SK-N-SH treated with all-trans-retinoic acid at 6 μM for 48 hours (cell line): ENCODE measurements at regions not wholly inside any gene's neighbourhood (a gene's known extent, or its start where the extent isn't known, plus 50 kb on each side); places are given as distances from the start of the nearest gene placed in this dataset.

Experiments used
- ATAC-seq: fragments of 200-7000 bp; cut with Tn5 transposase; 3 replicates; pipeline ENCODE4 v1.9.1; 2020; ENCODE audit warnings: mild to moderate bottlenecking, moderate library complexity
- ARNTL ChIP-seq: fragments of 450-650 bp; formaldehyde crosslinking; IDR thresholded peaks from 2 replicates; pipeline ENCODE4 v1.5.0; 2020; ENCODE audit warnings: low read depth, mild to moderate bottlenecking, moderate library complexity, borderline replicate concordance
- ESRRG ChIP-seq: fragments of 250-450 bp; sonication (Bioruptor Pico); IDR thresholded peaks from 2 replicates; pipeline ENCODE4 v1.6.1; 2021; ENCODE audit warnings: mild to moderate bottlenecking
- ISL1 ChIP-seq: fragments of 250-450 bp; sonication (Bioruptor Pico); IDR thresholded peaks from 2 replicates; pipeline ENCODE4 v2.1.2; 2022; ENCODE audit warnings: mild to moderate bottlenecking, moderate library complexity
- SNAI2 ChIP-seq: fragments of 250-450 bp; sonication (Bioruptor Pico); IDR thresholded peaks from 2 replicates; pipeline ENCODE4 v1.5.0; 2020; ENCODE audit warnings: mild to moderate bottlenecking, moderate library complexity
- TOX ChIP-seq: fragments of 250-450 bp; sonication (Bioruptor Pico); IDR thresholded peaks from 2 replicates; pipeline ENCODE4 v1.8.0; 2021; ENCODE audit warnings: mild to moderate bottlenecking, moderate library complexity, borderline replicate concordance
- ZC3H10 ChIP-seq: fragments of 250-450 bp; sonication (Bioruptor Pico); IDR thresholded peaks from 2 replicates; pipeline ENCODE4 v1.5.1; 2021; ENCODE audit warnings: mild to moderate bottlenecking, moderate library complexity
- ZNF565 ChIP-seq: fragments of 450-650 bp; formaldehyde crosslinking; conservative IDR thresholded peaks from 2 replicates; pipeline ENCODE4 v1.5.0; 2020; ENCODE audit warnings: low read depth, mild to moderate bottlenecking, moderate library complexity
- ZNF70 ChIP-seq: fragments of 450-650 bp; formaldehyde crosslinking; IDR thresholded peaks from 2 replicates; pipeline ENCODE4 v1.5.0; 2020; ENCODE audit warnings: mild to moderate bottlenecking, moderate library complexity
- ZNF8 ChIP-seq: fragments of 450-650 bp; formaldehyde crosslinking; IDR thresholded peaks from 2 replicates; pipeline ENCODE4 v1.5.0; 2020; ENCODE audit warnings: mild to moderate bottlenecking, moderate library complexity
- TF ChIP-seq, protein P1 (sequence below): fragments of 250-450 bp; sonication (Bioruptor Pico); IDR thresholded peaks from 2 replicates; pipeline ENCODE4 v1.8.0; 2020; ENCODE audit warnings: mild to moderate bottlenecking, moderate library complexity, borderline replicate concordance
- TF ChIP-seq, protein P2 (sequence below): fragments of 250-450 bp; sonication (Bioruptor Pico); IDR thresholded peaks from 2 replicates; pipeline ENCODE4 v1.5.1; 2021; ENCODE audit warnings: mild to moderate bottlenecking, moderate library complexity
- TF ChIP-seq, protein P3 (sequence below): fragments of 250-450 bp; sonication (Bioruptor Pico); IDR thresholded peaks from 2 replicates; pipeline ENCODE4 v1.8.0; 2021; ENCODE audit warnings: low read depth, mild to moderate bottlenecking, moderate library complexity, borderline replicate concordance
- TF ChIP-seq, protein P4 (sequence below): fragments of 250-450 bp; sonication (Bioruptor Pico); IDR thresholded peaks from 2 replicates; pipeline ENCODE4 v1.5.1; 2020; ENCODE audit warnings: low read depth, mild to moderate bottlenecking, moderate library complexity
- TF ChIP-seq, protein P5 (sequence below): fragments of 250-450 bp; sonication (Bioruptor Pico); IDR thresholded peaks from 2 replicates; pipeline ENCODE4 v1.5.0; 2020; ENCODE audit warnings: mild to moderate bottlenecking, moderate library complexity

DNA sequence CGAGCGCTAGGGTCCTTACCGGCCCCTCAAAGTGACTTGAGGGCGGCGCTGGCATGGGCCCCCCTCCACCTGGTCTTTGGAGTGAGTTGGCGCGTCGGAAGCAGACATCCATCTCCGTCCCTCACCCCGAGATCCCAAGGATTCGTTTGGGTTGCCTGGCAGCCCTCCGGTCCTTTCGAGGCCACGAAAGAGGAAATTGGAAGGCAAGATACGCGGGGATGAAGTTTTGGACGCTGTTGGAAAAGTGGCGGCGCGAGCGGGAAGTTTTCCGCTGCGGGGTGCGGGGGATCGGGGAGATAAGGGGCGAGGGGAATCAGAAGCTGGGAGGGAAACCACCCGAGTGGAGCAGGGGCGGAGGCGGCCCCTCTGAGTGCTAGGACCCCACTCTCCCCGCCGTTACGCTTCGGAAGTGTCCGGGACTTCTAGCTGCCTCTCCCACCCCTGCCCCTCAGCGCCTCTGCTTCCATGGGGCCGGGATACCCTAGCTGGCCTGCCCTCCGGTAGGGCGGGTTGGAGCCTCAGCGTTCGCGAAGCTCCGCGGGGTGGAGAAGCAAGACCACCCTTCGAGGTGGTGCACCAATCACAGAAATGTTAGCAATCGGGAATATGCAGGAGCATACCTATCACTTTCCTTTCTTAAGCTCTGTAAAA is 57.8 kb downstream of the FRMPD3 start (continued):
- TF ChIP-seq ARNTL (CRISPR knock-in tag), result no peak

DNA sequence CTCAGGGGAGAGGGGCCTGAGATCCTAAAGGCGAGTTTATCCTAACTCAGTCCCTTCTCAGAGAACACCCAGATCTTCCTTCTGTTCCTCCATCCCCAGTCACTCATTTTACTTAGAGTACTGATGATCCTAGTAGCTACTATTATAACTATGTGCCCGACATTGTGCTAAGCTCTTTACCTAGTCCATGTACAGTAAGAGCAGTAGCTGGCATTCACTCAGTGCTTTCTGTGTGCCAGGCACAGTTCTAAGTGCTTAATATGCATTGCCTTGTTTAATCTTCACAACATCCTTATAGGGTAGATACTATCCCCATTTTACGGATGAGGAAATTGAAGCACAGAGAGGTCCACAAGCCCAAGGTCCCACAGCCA is 58.3 kb downstream of the FRMPD3 start:
- no peak for ATAC-seq
- TF ChIP-seq, protein P1, sequence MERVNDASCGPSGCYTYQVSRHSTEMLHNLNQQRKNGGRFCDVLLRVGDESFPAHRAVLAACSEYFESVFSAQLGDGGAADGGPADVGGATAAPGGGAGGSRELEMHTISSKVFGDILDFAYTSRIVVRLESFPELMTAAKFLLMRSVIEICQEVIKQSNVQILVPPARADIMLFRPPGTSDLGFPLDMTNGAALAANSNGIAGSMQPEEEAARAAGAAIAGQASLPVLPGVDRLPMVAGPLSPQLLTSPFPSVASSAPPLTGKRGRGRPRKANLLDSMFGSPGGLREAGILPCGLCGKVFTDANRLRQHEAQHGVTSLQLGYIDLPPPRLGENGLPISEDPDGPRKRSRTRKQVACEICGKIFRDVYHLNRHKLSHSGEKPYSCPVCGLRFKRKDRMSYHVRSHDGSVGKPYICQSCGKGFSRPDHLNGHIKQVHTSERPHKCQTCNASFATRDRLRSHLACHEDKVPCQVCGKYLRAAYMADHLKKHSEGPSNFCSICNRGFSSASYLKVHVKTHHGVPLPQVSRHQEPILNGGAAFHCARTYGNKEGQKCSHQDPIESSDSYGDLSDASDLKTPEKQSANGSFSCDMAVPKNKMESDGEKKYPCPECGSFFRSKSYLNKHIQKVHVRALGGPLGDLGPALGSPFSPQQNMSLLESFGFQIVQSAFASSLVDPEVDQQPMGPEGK (CRISPR knock-in tag), result no peak
- TF ChIP-seq TOX (CRISPR knock-in tag) (no peak), ESRRG (CRISPR knock-in tag) (no peak), ZNF565 (CRISPR knock-in tag) (no peak), ZC3H10 (CRISPR knock-in tag) (no peak)
- TF ChIP-seq, protein P2, sequence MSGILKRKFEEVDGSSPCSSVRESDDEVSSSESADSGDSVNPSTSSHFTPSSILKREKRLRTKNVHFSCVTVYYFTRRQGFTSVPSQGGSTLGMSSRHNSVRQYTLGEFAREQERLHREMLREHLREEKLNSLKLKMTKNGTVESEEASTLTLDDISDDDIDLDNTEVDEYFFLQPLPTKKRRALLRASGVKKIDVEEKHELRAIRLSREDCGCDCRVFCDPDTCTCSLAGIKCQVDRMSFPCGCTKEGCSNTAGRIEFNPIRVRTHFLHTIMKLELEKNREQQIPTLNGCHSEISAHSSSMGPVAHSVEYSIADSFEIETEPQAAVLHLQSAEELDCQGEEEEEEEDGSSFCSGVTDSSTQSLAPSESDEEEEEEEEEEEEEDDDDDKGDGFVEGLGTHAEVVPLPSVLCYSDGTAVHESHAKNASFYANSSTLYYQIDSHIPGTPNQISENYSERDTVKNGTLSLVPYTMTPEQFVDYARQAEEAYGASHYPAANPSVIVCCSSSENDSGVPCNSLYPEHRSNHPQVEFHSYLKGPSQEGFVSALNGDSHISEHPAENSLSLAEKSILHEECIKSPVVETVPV (CRISPR knock-in tag), result no peak

DNA sequence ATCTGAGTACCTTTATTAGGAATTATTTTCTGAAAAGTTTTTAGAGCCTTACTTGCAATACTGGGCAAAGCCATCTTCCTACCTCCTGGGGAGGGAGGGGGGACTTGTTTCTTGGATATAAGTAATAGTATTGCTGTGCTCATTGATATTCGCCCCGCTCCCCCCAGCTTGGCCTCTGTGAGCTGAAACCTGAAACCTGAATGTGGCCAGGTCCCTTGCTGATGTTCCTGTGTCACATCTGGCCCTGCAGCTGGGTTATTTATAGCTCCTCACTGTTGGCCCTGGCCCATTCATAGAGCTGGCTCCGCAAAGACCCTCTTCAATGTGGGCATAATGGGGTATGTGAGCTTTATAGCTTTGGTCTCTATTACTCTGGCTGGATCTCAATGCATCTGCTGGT is 59.5 kb downstream of the FRMPD3 start:
- ATAC-seq, result no peak
- TF ChIP-seq ARNTL (CRISPR knock-in tag) (no peak), ZC3H10 (CRISPR knock-in tag) (no peak), ISL1 (no peak), ESRRG (CRISPR knock-in tag) (no peak), ZNF8 (CRISPR knock-in tag) (no peak)
- TF ChIP-seq, all 23 proteins: peak for 0

DNA sequence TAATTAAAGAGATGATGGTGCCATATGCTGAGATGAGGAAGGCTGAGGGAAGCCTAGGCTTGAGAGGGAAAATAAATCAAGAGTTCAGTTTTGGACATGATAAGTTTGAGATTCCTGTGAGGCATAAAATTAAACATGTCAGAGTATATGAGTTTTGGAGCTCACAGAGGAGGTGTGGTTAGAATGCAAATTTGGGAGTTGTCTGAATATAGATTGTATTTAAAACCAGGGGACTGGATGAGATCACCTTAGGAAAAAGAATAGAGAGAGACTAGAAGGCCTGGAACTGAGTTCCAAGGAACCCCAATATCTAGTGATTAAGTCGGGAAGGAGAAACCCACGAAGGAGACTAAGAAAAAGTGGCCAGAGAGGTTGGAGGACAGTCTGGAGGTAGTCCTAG is 65.5 kb downstream of the FRMPD3 start:
- ATAC-seq, result no peak
- TF ChIP-seq SNAI2 (CRISPR knock-in tag) (no peak), ZNF70 (no peak), TOX (CRISPR knock-in tag) (no peak)
- TF ChIP-seq, protein P2 (CRISPR knock-in tag), result no peak
- TF ChIP-seq, protein P3, sequence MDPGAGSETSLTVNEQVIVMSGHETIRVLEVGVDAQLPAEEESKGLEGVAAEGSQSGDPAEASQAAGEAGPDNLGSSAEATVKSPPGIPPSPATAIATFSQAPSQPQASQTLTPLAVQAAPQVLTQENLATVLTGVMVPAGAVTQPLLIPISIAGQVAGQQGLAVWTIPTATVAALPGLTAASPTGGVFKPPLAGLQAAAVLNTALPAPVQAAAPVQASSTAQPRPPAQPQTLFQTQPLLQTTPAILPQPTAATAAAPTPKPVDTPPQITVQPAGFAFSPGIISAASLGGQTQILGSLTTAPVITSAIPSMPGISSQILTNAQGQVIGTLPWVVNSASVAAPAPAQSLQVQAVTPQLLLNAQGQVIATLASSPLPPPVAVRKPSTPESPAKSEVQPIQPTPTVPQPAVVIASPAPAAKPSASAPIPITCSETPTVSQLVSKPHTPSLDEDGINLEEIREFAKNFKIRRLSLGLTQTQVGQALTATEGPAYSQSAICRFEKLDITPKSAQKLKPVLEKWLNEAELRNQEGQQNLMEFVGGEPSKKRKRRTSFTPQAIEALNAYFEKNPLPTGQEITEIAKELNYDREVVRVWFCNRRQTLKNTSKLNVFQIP, result no peak
- TF ChIP-seq, all 23 proteins: peak for 0

DNA sequence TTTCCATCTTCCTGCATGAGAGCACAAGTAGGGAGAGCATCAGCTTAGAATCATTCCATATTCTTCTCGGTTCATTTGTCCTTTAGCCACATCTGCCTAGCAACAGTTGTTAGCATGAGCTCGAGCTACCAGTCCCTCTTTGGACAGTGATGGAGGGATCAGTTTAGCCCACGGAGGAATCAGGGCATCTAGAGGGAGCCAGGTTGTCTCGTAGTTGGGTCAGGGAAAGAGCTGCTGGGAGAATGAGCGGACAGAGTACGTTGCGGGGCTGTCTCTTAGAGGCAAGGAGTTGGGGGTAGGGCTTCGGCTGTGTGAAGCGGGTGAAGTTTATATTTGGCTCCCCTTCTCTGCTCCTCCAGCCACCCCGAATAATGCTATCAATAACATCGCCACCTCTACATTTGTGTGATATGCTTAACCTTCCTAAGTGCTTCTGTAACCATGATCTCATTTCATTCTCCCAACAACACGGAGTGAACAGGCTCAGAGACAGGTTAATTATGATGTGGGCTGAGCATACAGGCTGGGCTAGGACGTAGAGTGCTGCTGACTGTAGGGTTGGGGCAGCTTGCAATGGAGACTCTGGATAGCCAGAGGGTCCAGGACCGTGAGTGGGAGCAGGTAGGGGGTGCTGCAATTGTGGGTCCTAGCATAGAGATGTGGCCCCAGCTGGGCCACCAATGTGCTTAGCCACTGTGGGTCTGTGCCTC is 72.6 kb downstream of the FRMPD3 start:
- ATAC-seq, result no peak
- TF ChIP-seq, protein P4, sequence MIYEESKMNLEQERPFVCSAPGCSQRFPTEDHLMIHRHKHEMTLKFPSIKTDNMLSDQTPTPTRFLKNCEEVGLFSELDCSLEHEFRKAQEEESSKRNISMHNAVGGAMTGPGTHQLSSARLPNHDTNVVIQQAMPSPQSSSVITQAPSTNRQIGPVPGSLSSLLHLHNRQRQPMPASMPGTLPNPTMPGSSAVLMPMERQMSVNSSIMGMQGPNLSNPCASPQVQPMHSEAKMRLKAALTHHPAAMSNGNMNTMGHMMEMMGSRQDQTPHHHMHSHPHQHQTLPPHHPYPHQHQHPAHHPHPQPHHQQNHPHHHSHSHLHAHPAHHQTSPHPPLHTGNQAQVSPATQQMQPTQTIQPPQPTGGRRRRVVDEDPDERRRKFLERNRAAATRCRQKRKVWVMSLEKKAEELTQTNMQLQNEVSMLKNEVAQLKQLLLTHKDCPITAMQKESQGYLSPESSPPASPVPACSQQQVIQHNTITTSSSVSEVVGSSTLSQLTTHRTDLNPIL, result no peak
- TF ChIP-seq, protein P5, sequence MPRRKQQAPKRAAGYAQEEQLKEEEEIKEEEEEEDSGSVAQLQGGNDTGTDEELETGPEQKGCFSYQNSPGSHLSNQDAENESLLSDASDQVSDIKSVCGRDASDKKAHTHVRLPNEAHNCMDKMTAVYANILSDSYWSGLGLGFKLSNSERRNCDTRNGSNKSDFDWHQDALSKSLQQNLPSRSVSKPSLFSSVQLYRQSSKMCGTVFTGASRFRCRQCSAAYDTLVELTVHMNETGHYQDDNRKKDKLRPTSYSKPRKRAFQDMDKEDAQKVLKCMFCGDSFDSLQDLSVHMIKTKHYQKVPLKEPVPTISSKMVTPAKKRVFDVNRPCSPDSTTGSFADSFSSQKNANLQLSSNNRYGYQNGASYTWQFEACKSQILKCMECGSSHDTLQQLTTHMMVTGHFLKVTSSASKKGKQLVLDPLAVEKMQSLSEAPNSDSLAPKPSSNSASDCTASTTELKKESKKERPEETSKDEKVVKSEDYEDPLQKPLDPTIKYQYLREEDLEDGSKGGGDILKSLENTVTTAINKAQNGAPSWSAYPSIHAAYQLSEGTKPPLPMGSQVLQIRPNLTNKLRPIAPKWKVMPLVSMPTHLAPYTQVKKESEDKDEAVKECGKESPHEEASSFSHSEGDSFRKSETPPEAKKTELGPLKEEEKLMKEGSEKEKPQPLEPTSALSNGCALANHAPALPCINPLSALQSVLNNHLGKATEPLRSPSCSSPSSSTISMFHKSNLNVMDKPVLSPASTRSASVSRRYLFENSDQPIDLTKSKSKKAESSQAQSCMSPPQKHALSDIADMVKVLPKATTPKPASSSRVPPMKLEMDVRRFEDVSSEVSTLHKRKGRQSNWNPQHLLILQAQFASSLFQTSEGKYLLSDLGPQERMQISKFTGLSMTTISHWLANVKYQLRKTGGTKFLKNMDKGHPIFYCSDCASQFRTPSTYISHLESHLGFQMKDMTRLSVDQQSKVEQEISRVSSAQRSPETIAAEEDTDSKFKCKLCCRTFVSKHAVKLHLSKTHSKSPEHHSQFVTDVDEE (CRISPR knock-in tag), result no peak
- TF ChIP-seq ZNF8 (CRISPR knock-in tag) (no peak), ZC3H10 (CRISPR knock-in tag) (no peak)
